ENCODE measurements at regions not wholly inside any gene's neighbourhood (a gene's known extent, or its start where the extent isn't known, plus 50 kb on each side); places are given as distances from the start of the nearest gene placed in this dataset.
"Not testable (repeated sequence)": the region's sequence is repeated elsewhere in the genome, so short reads cannot be mapped to it uniquely, and the experiment has no call there.

GRCh38 chr4:154982187-154983047, 201.3 kb downstream of the RBM46 start:
- peak; percentile 74 for DNase-seq (ENCODE audit: low spot score)

- DNase-seq (ENCODE audit: low spot score), result no peak
These were observed 202.6 kb downstream of the RBM46 start for GRCh38 chr4:154983714-154984113.

- DNase-seq (ENCODE audit: low spot score), result no peak
These were observed 203.1 kb downstream of the RBM46 start for GRCh38 chr4:154984148-154984547.

- no peak for DNase-seq (ENCODE audit: low spot score)
These were observed 203.5 kb downstream of the RBM46 start for GRCh38 chr4:154984616-154985015.

GRCh38 chr4:154985673-154986072, 204.6 kb downstream of the RBM46 start:
- no peak for DNase-seq (ENCODE audit: low spot score)

- DNase-seq (ENCODE audit: low spot score), result no peak
These were observed 207.4 kb downstream of the RBM46 start for GRCh38 chr4:154988511-154988910.

GRCh38 chr4:154989511-154989910, 208.4 kb downstream of the RBM46 start:
- DNase-seq (ENCODE audit: low spot score), result no peak

GRCh38 chr4:154997866-154998265, 210.6 kb upstream of the NPY2R start:
- not testable (repeated sequence) for DNase-seq (ENCODE audit: low spot score)

- DNase-seq (ENCODE audit: low spot score), result no peak
These were observed 210.2 kb upstream of the NPY2R start for GRCh38 chr4:154998284-154998683.

GRCh38 chr4:154998773-154999172, 209.7 kb upstream of the NPY2R start:
- DNase-seq (ENCODE audit: low spot score), result no peak

GRCh38 chr4:154999950-155000578, 208.4 kb upstream of the NPY2R start:
- no peak for DNase-seq (ENCODE audit: low spot score)

GRCh38 chr4:155001251-155001650, 207.2 kb upstream of the NPY2R start:
- no peak for DNase-seq (ENCODE audit: low spot score)

- DNase-seq (ENCODE audit: low spot score), result no peak
These were observed 202.9 kb upstream of the NPY2R start for GRCh38 chr4:155005395-155006090.

GRCh38 chr4:155007660-155008176, 200.7 kb upstream of the NPY2R start:
- no peak for DNase-seq (ENCODE audit: low spot score)

- DNase-seq (ENCODE audit: low spot score), result no peak
These were observed 200.0 kb upstream of the NPY2R start for GRCh38 chr4:155008389-155008788.

- DNase-seq (ENCODE audit: low spot score), result no peak
These were observed 199.1 kb upstream of the NPY2R start for GRCh38 chr4:155009288-155009687.

GRCh38 chr4:155010376-155010775, 198.1 kb upstream of the NPY2R start:
- DNase-seq (ENCODE audit: low spot score), result no peak

- DNase-seq (ENCODE audit: low spot score), result no peak
These were observed 197.2 kb upstream of the NPY2R start for GRCh38 chr4:155011163-155011780.

GRCh38 chr4:155012469-155012868, 196.0 kb upstream of the NPY2R start:
- DNase-seq (ENCODE audit: low spot score), result no peak

GRCh38 chr4:155017426-155017825, 191.0 kb upstream of the NPY2R start:
- DNase-seq (ENCODE audit: low spot score), result no peak

GRCh38 chr4:155025762-155026457, 182.5 kb upstream of the NPY2R start:
- peak; percentile 60 for DNase-seq (ENCODE audit: low spot score)

GRCh38 chr4:155026715-155027114, 181.7 kb upstream of the NPY2R start:
- DNase-seq (ENCODE audit: low spot score), result no peak

Measured in iPS-NIHi11 (cell line).